ENCODE measurements at regions not wholly inside any gene's neighbourhood (a gene's known extent, or its start where the extent isn't known, plus 50 kb on each side); places are given as distances from the start of the nearest gene placed in this dataset.
"Not testable (repeated sequence)": the region's sequence is repeated elsewhere in the genome, so short reads cannot be mapped to it uniquely, and the experiment has no call there.

DNA sequence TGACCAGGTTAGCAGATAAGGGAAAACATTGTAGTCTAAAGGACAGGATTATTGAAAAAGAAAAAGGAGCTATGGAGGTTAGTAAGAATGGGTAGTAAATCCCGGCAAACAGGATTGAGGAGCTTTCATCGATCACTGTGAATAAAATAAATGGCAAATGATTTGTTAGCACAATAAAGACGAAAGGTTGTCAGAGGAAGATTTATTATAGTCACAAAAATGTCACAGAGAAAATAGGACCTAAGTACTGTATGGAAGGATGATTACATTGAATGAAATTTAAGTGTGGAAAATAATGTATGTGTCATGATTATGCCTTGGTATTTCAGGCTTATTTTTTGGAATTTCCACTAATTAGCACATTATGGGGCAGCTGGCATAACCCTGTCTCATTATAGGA lies 519.2 kb upstream of the SLITRK6 start:
- Histone ChIP-seq H3K36me3 (ENCODE audit: control insufficient read depth, insufficient read depth, low read length) (no peaks in the 10 kb centered on the region), H3K4me1 (ENCODE audit: control insufficient read depth, insufficient read depth, low read length) (no peaks in the 10 kb centered on the region), H3K4me3 (ENCODE audit: low read length) (no peak overlapping the region), H3K27me3 (ENCODE audit: control insufficient read depth, insufficient read depth, low read length) (no peaks in the 10 kb centered on the region), H3K9me3 (ENCODE audit: control insufficient read depth, insufficient read depth, low read length) (peaks cover 5% of the 10 kb centered on the region), H3K27ac (ENCODE audit: low read length) (no peak overlapping the region)
- Mint-ChIP-seq H3K4me1 (no peaks in the 10 kb centered on the region), H3K9me3 (peaks cover 3 to 13% of the 10 kb centered on the region in 2 donors), H3K36me3 (no peaks in the 10 kb centered on the region), H3K27ac (no peak overlapping the region), H3K27me3 (ENCODE audit: low read depth in 2 of 2) (no peaks in the 10 kb centered on the region), H3K4me3 (no peak overlapping the region)
- no peak for DNase-seq
- no peak for ATAC-seq
- 85% methylated on average over 3 of the region's 3 CpGs for WGBS (ENCODE audit: insufficient coverage)
- no peak for TF ChIP-seq CTCF (IDR thresholded peaks at IDR 0.05)
- intact Hi-C loops (cut with micrococcal nuclease) = no loop called here

GRCh38 chr13:86324191-86324590 lies 525.0 kb upstream of the SLITRK6 start:
- intact Hi-C loops (cut with micrococcal nuclease) = no loop called here
- Mint-ChIP-seq H3K36me3 (no peaks in the 10 kb centered on the region), H3K4me1 (no peaks in the 10 kb centered on the region), H3K9me3 (peaks cover 10 to 12% of the 10 kb centered on the region in 2 donors), H3K27me3 (ENCODE audit: low read depth in 2 of 2) (no peaks in the 10 kb centered on the region), H3K27ac (no peak overlapping the region), H3K4me3 (no peak overlapping the region)
- no peaks in the 10 kb centered on the region for H3K9me3 ChIP-seq (ENCODE audit: control insufficient read depth, insufficient read depth, low read length)
- H3K4me1 ChIP-seq (ENCODE audit: control insufficient read depth, insufficient read depth, low read length) = no peaks in the 10 kb centered on the region
- no peak for TF ChIP-seq CTCF (IDR thresholded peaks at IDR 0.05)
- DNase-seq (no peak), ATAC-seq (no peak)
- no peak overlapping the region for H3K27ac ChIP-seq (ENCODE audit: low read length)
- no peaks in the 10 kb centered on the region for H3K36me3 ChIP-seq (ENCODE audit: control insufficient read depth, insufficient read depth, low read length)
- no peak overlapping the region for H3K4me3 ChIP-seq (ENCODE audit: low read length)
- 95% methylated on average over 2 of the region's 3 CpGs for WGBS (ENCODE audit: insufficient coverage)
- H3K27me3 ChIP-seq (ENCODE audit: control insufficient read depth, insufficient read depth, low read length) = no peaks in the 10 kb centered on the region

- DNase-seq (no peak), ATAC-seq (no peak)
- Mint-ChIP-seq H3K27ac (no peak overlapping the region), H3K4me1 (no peaks in the 10 kb centered on the region), H3K36me3 (no peaks in the 10 kb centered on the region), H3K9me3 (peaks cover 7 to 22% of the 10 kb centered on the region in 2 donors), H3K27me3 (ENCODE audit: low read depth in 2 of 2) (no peaks in the 10 kb centered on the region), H3K4me3 (no peak overlapping the region)
- Histone ChIP-seq H3K27me3 (ENCODE audit: control insufficient read depth, insufficient read depth, low read length) (no peaks in the 10 kb centered on the region), H3K27ac (ENCODE audit: low read length) (no peak overlapping the region), H3K36me3 (ENCODE audit: control insufficient read depth, insufficient read depth, low read length) (no peaks in the 10 kb centered on the region), H3K9me3 (ENCODE audit: control insufficient read depth, insufficient read depth, low read length) (no peaks in the 10 kb centered on the region), H3K4me3 (ENCODE audit: low read length) (no peak overlapping the region), H3K4me1 (ENCODE audit: control insufficient read depth, insufficient read depth, low read length) (no peaks in the 10 kb centered on the region)
- intact Hi-C loops (cut with micrococcal nuclease) = no loop called here
- TF ChIP-seq CTCF (IDR thresholded peaks at IDR 0.05) = no peak
- WGBS (ENCODE audit: insufficient coverage) = 100% methylated on average over 1 of the region's 2 CpGs
Measured at GRCh38 chr13:86355301-86355700, 556.1 kb upstream of the SLITRK6 start.

GRCh38 chr13:86357106-86357505 lies 557.9 kb upstream of the SLITRK6 start:
- peaks cover 13 to 33% of the 10 kb centered on the region in 2 donors for H3K9me3 Mint-ChIP-seq
- DNase-seq (no peak), ATAC-seq (no peak)
- intact Hi-C loops (cut with micrococcal nuclease) = no loop called here
- no peak overlapping the region for H3K27ac ChIP-seq (ENCODE audit: low read length)
- H3K36me3 ChIP-seq (ENCODE audit: control insufficient read depth, insufficient read depth, low read length) = no peaks in the 10 kb centered on the region
- no peak for TF ChIP-seq CTCF (IDR thresholded peaks at IDR 0.05)
- WGBS (ENCODE audit: insufficient coverage) = no CpG with 5 or more reads among the region's 1 CpG
- no peaks in the 10 kb centered on the region for H3K27me3 ChIP-seq (ENCODE audit: control insufficient read depth, insufficient read depth, low read length)
- H3K36me3 Mint-ChIP-seq = no peaks in the 10 kb centered on the region
- no peak overlapping the region for H3K4me3 ChIP-seq (ENCODE audit: low read length)
- H3K9me3 ChIP-seq (ENCODE audit: control insufficient read depth, insufficient read depth, low read length) = no peaks in the 10 kb centered on the region
- H3K4me1 ChIP-seq (ENCODE audit: control insufficient read depth, insufficient read depth, low read length) = no peaks in the 10 kb centered on the region
- H3K4me3 Mint-ChIP-seq = no peak overlapping the region
- no peaks in the 10 kb centered on the region for H3K4me1 Mint-ChIP-seq
- no peak overlapping the region for H3K27ac Mint-ChIP-seq
- no peaks in the 10 kb centered on the region for H3K27me3 Mint-ChIP-seq (ENCODE audit: low read depth in 2 of 2)

- H3K4me1 ChIP-seq (ENCODE audit: control insufficient read depth, insufficient read depth, low read length); H3K9me3 ChIP-seq (ENCODE audit: control insufficient read depth, insufficient read depth, low read length); ATAC-seq; H3K27ac Mint-ChIP-seq; DNase-seq; H3K27me3 ChIP-seq (ENCODE audit: control insufficient read depth, insufficient read depth, low read length); H3K4me3 ChIP-seq (ENCODE audit: low read length); H3K27ac ChIP-seq (ENCODE audit: low read length); H3K36me3 Mint-ChIP-seq; H3K36me3 ChIP-seq (ENCODE audit: control insufficient read depth, insufficient read depth, low read length); H3K27me3 Mint-ChIP-seq (ENCODE audit: low read depth in 2 of 2); intact Hi-C loops (cut with micrococcal nuclease); H3K4me1 Mint-ChIP-seq; H3K4me3 Mint-ChIP-seq: not testable (repeated sequence)
- WGBS (ENCODE audit: insufficient coverage) = 100% methylated on average over 3 of the region's 5 CpGs
- peaks cover 18 to 35% of the 10 kb centered on the region in 2 donors for H3K9me3 Mint-ChIP-seq
Measured at GRCh38 chr13:86363749-86364148, 564.5 kb upstream of the SLITRK6 start.
